GM23338 (cell line): ENCODE measurements at regions not wholly inside any gene's neighbourhood (a gene's known extent, or its start where the extent isn't known, plus 50 kb on each side); places are given as distances from the start of the nearest gene placed in this dataset.

Source experiments
- ATAC-seq: fragments of 200-7000 bp; cut with Tn5 transposase; 3 replicates; pipeline ENCODE4 v1.9.1; 2020
- DNase-seq: peaks from one replicate; pipeline ENCODE4 v3.0.0-alpha.2; 2015; ENCODE audit warnings: low spot score
- H2AFZ ChIP-seq: fragments of 200-600 bp; sonication (generic); 2 replicates; pipeline ENCODE4 v1.8.0; 2016; ENCODE audit warnings: antibody characterized with exemption, mild to moderate bottlenecking, moderate library complexity
- H3F3A ChIP-seq: fragments of 200-600 bp; sonication (generic); replicated peaks from 2 replicates; pipeline ENCODE4 v1.8.0; 2017; ENCODE audit warnings: antibody characterized with exemption, mixed run types, low read depth
- H3K27ac ChIP-seq: fragments of 200-600 bp; sonication (generic); 2 replicates; pipeline ENCODE4 v1.6.1; 2016; ENCODE audit warnings: low read depth
- H3K27me3 ChIP-seq: fragments of 200-600 bp; sonication (generic); 2 replicates; pipeline ENCODE4 v1.8.0; 2016; ENCODE audit warnings: mild to moderate bottlenecking, mixed run types, moderate library complexity; ENCODE audit not compliant: insufficient read depth
- H3K36me3 ChIP-seq: fragments of 200-600 bp; sonication (generic); 2 replicates; pipeline ENCODE4 v1.8.0; 2016; ENCODE audit warnings: mild to moderate bottlenecking; ENCODE audit not compliant: insufficient read depth
- H3K4me1 ChIP-seq: fragments of 200-600 bp; sonication (generic); 2 replicates; pipeline ENCODE4 v1.8.0; 2016; ENCODE audit warnings: mild to moderate bottlenecking, moderate library complexity; ENCODE audit not compliant: insufficient read depth
- H3K4me2 ChIP-seq: fragments of 200-600 bp; sonication (generic); 2 replicates; pipeline ENCODE4 v1.7.1; 2017; ENCODE audit warnings: mixed run types
- H3K4me3 ChIP-seq: fragments of 200-600 bp; sonication (generic); 2 replicates; pipeline ENCODE4 v1.6.1; 2016; ENCODE audit warnings: mixed run types
- H3K79me2 ChIP-seq: fragments of 200-600 bp; sonication (generic); replicated peaks from 2 replicates; pipeline ENCODE4 v1.8.0; 2017; ENCODE audit warnings: mild to moderate bottlenecking; ENCODE audit not compliant: insufficient read depth
- H3K9me2 ChIP-seq: fragments of 200-600 bp; sonication (generic); 2 replicates; pipeline ENCODE4 v1.8.0; 2017; ENCODE audit not compliant: insufficient read depth
- H4K20me1 ChIP-seq: fragments of 200-600 bp; sonication (generic); replicated peaks from 2 replicates; pipeline ENCODE4 v1.8.0; 2017; ENCODE audit warnings: mild to moderate bottlenecking; ENCODE audit not compliant: insufficient read depth
- H3K27ac Mint-ChIP-seq: 2 replicates; pipeline ENCODE4 v1.8.0; 2020; ENCODE audit warnings: inconsistent platforms, mild to moderate bottlenecking, moderate library complexity, mixed read lengths
- H3K27me3 Mint-ChIP-seq: 3 replicates; pipeline ENCODE4 v1.8.0; 2022; ENCODE audit warnings: low read depth, mild to moderate bottlenecking, moderate library complexity, mixed read lengths, inconsistent platforms; ENCODE audit not compliant: insufficient read depth, poor library complexity
- H3K36me3 Mint-ChIP-seq: 3 replicates; pipeline ENCODE4 v1.8.0; 2021; ENCODE audit warnings: low read depth, mild to moderate bottlenecking, inconsistent platforms, moderate library complexity, mixed read lengths
- H3K4me1 Mint-ChIP-seq: 3 replicates; pipeline ENCODE4 v1.8.0; 2020; ENCODE audit warnings: mild to moderate bottlenecking, inconsistent platforms, mixed read lengths
- H3K4me3 Mint-ChIP-seq: 3 replicates; pipeline ENCODE4 v1.8.0; 2021; ENCODE audit warnings: moderate library complexity, mild to moderate bottlenecking, inconsistent platforms, mixed read lengths
- H3K9me3 Mint-ChIP-seq: 3 replicates; pipeline ENCODE4 v1.8.0; 2020; ENCODE audit warnings: moderate library complexity, mild to moderate bottlenecking, inconsistent platforms, mixed read lengths
- CTCF ChIP-seq, 2 experiments: fragments of 200-600 bp in 1 of 2; sonication (generic) in 1 of 2; conservative IDR thresholded peaks; 2 replicates each; pipeline versions ENCODE4 v1.5.1 to v1.6.1; 2016 to 2017; ENCODE audit warnings: antibody characterized with exemption in 2 of 2, low read depth in 2 of 2, mild to moderate bottlenecking in 2 of 2, moderate library complexity in 1 of 2
- ETS1 ChIP-seq: IDR thresholded peaks from 2 replicates; pipeline ENCODE4 v1.6.1; 2016; ENCODE audit warnings: antibody characterized with exemption
- EZH2 ChIP-seq: fragments of 200-600 bp; sonication (generic); IDR thresholded peaks from one replicate; pipeline ENCODE4 v1.8.0; 2017; ENCODE audit warnings: antibody characterized with exemption, mild to moderate bottlenecking, low read depth; ENCODE audit not compliant: unreplicated experiment
- EZH2phosphoT487 ChIP-seq: fragments of 200-600 bp; sonication (generic); IDR thresholded peaks from one replicate; pipeline ENCODE4 v1.8.1; 2018; ENCODE audit warnings: antibody characterized with exemption; ENCODE audit not compliant: unreplicated experiment
- POLR2AphosphoS5 ChIP-seq: IDR thresholded peaks from 2 replicates; pipeline ENCODE4 v1.6.1; 2016; ENCODE audit warnings: antibody characterized with exemption, low read depth
- REST ChIP-seq: IDR thresholded peaks from one replicate; pipeline ENCODE4 v1.6.1; 2018; ENCODE audit warnings: antibody characterized with exemption; ENCODE audit not compliant: unreplicated experiment
- TF ChIP-seq, protein P1 (sequence below): fragments of 250-450 bp; sonication (Bioruptor Pico); IDR thresholded peaks from 2 replicates; pipeline ENCODE4 v1.5.0; 2020; ENCODE audit warnings: mild to moderate bottlenecking, moderate library complexity

GRCh38 chr1:213484333-213484732 lies 433.3 kb downstream of the RPS6KC1 start (continued):
- no peak for TF ChIP-seq REST
- TF ChIP-seq ETS1, result no peak

GRCh38 chr1:213484758-213485157 lies 433.7 kb downstream of the RPS6KC1 start:
- no peaks in the 10 kb centered on the region for H3K79me2 ChIP-seq
- no peak overlapping the region for H2AFZ ChIP-seq
- H3K27ac ChIP-seq, result no peak overlapping the region
- H3K9me3 Mint-ChIP-seq, result peaks cover 3% of the 10 kb centered on the region; the same call in 2 of the 3 replicates
- H3K4me2 ChIP-seq, result no peak overlapping the region
- no peak for ATAC-seq
- H4K20me1 ChIP-seq, result no peaks in the 10 kb centered on the region
- H3K36me3 ChIP-seq, result no peaks in the 10 kb centered on the region
- no peak overlapping the region for H3K27ac Mint-ChIP-seq
- no peaks in the 10 kb centered on the region for H3K27me3 ChIP-seq
- H3K4me1 Mint-ChIP-seq, result no peaks in the 10 kb centered on the region; the same call in 2 of the 3 replicates
- H3K4me1 ChIP-seq, result no peaks in the 10 kb centered on the region
- no peaks in the 10 kb centered on the region for H3K27me3 Mint-ChIP-seq
- peaks cover 11% of the 10 kb centered on the region for H3K9me2 ChIP-seq
- H3K4me3 Mint-ChIP-seq, result no peak overlapping the region
- H3K4me3 ChIP-seq, result no peak overlapping the region
- DNase-seq, result no peak
- H3K36me3 Mint-ChIP-seq, result no peaks in the 10 kb centered on the region
- H3F3A ChIP-seq, result no peaks in the 10 kb centered on the region
- TF ChIP-seq EZH2, result no peak
- no peak for TF ChIP-seq EZH2phosphoT487
- TF ChIP-seq CTCF (conservative IDR thresholded peaks at IDR 0.05; ENCODE audit: low read depth in 2 of 2), result no peak
- TF ChIP-seq, protein P1, sequence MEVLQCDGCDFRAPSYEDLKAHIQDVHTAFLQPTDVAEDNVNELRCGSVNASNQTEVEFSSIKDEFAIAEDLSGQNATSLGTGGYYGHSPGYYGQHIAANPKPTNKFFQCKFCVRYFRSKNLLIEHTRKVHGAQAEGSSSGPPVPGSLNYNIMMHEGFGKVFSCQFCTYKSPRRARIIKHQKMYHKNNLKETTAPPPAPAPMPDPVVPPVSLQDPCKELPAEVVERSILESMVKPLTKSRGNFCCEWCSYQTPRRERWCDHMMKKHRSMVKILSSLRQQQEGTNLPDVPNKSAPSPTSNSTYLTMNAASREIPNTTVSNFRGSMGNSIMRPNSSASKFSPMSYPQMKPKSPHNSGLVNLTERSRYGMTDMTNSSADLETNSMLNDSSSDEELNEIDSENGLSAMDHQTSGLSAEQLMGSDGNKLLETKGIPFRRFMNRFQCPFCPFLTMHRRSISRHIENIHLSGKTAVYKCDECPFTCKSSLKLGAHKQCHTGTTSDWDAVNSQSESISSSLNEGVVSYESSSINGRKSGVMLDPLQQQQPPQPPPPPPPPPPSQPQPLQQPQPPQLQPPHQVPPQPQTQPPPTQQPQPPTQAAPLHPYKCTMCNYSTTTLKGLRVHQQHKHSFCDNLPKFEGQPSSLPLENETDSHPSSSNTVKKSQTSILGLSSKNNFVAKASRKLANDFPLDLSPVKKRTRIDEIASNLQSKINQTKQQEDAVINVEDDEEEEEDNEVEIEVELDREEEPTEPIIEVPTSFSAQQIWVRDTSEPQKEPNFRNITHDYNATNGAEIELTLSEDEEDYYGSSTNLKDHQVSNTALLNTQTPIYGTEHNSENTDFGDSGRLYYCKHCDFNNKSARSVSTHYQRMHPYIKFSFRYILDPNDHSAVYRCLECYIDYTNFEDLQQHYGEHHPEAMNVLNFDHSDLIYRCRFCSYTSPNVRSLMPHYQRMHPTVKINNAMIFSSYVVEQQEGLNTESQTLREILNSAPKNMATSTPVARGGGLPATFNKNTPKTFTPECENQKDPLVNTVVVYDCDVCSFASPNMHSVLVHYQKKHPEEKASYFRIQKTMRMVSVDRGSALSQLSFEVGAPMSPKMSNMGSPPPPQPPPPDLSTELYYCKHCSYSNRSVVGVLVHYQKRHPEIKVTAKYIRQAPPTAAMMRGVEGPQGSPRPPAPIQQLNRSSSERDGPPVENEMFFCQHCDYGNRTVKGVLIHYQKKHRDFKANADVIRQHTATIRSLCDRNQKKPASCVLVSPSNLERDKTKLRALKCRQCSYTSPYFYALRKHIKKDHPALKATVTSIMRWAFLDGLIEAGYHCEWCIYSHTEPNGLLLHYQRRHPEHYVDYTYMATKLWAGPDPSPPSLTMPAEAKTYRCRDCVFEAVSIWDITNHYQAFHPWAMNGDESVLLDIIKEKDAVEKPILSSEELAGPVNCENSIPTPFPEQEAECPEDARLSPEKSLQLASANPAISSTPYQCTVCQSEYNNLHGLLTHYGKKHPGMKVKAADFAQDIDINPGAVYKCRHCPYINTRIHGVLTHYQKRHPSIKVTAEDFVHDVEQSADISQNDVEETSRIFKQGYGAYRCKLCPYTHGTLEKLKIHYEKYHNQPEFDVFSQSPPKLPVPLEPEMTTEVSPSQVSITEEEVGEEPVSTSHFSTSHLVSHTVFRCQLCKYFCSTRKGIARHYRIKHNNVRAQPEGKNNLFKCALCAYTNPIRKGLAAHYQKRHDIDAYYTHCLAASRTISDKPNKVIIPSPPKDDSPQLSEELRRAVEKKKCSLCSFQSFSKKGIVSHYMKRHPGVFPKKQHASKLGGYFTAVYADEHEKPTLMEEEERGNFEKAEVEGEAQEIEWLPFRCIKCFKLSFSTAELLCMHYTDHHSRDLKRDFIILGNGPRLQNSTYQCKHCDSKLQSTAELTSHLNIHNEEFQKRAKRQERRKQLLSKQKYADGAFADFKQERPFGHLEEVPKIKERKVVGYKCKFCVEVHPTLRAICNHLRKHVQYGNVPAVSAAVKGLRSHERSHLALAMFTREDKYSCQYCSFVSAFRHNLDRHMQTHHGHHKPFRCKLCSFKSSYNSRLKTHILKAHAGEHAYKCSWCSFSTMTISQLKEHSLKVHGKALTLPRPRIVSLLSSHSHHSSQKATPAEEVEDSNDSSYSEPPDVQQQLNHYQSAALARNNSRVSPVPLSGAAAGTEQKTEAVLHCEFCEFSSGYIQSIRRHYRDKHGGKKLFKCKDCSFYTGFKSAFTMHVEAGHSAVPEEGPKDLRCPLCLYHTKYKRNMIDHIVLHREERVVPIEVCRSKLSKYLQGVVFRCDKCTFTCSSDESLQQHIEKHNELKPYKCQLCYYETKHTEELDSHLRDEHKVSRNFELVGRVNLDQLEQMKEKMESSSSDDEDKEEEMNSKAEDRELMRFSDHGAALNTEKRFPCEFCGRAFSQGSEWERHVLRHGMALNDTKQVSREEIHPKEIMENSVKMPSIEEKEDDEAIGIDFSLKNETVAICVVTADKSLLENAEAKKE (CRISPR knock-in tag), result no peak
- TF ChIP-seq POLR2AphosphoS5, result no peak
- TF ChIP-seq ETS1, result no peak
